Stimulated activated CD4-positive, alpha-beta T cell treated with anti-CD3 and anti-CD28 coated beads, Interleukin-15, amount 100 ng/mL, for 24 hours (primary cell): ENCODE measurements at regions not wholly inside any gene's neighbourhood (a gene's known extent, or its start where the extent isn't known, plus 50 kb on each side); places are given as distances from the start of the nearest gene placed in this dataset.

Source experiments
- DNase-seq: peaks from one replicate; pipeline ENCODE4 v3.0.0-alpha.2; 2020

- no peak for DNase-seq
Measured at GRCh38 chr4:67220861-67221260, 324.4 kb downstream of the CENPC start.

GRCh38 chr4:67218883-67219282 lies 326.4 kb downstream of the CENPC start:
- DNase-seq, result no peak

GRCh38 chr4:67207941-67208441 lies 337.3 kb downstream of the CENPC start:
- no peak for DNase-seq

GRCh38 chr4:67204441-67204840 lies 340.9 kb downstream of the CENPC start:
- DNase-seq, result no peak

GRCh38 chr4:67201334-67201733 lies 344.0 kb downstream of the CENPC start:
- no peak for DNase-seq

GRCh38 chr4:67198727-67199126 lies 346.6 kb downstream of the CENPC start:
- DNase-seq, result no peak

- DNase-seq, result no peak
Measured at GRCh38 chr4:67167849-67168248, 377.5 kb downstream of the CENPC start.

GRCh38 chr4:67162690-67163089 lies 382.6 kb downstream of the CENPC start:
- no peak for DNase-seq

GRCh38 chr4:67161311-67161710 lies 384.0 kb downstream of the CENPC start:
- no peak for DNase-seq

- no peak for DNase-seq
Measured at GRCh38 chr4:67160394-67160793, 384.9 kb downstream of the CENPC start.

- no peak for DNase-seq
Measured at GRCh38 chr4:67158666-67159065, 386.6 kb downstream of the CENPC start.

- no peak for DNase-seq
Measured at GRCh38 chr4:67152976-67153375, 392.3 kb downstream of the CENPC start.

GRCh38 chr4:67151376-67152343 lies 393.6 kb downstream of the CENPC start:
- DNase-seq, result no peak

- no peak for DNase-seq
Measured at GRCh38 chr4:67141586-67141985, 403.7 kb downstream of the CENPC start.

- DNase-seq, result no peak
Measured at GRCh38 chr4:67134616-67135015, 410.7 kb downstream of the CENPC start.

GRCh38 chr4:67133162-67133561 lies 412.1 kb downstream of the CENPC start:
- DNase-seq, result no peak

GRCh38 chr4:67131224-67131623 lies 414.1 kb downstream of the CENPC start:
- no peak for DNase-seq

GRCh38 chr4:67130411-67130810 lies 414.9 kb downstream of the CENPC start:
- DNase-seq, result no peak

GRCh38 chr4:67126570-67126969 lies 418.7 kb downstream of the CENPC start:
- DNase-seq, result no peak

GRCh38 chr4:67125636-67126514 lies 419.4 kb downstream of the CENPC start:
- DNase-seq, result no peak

GRCh38 chr4:67124716-67125115 lies 420.6 kb downstream of the CENPC start:
- DNase-seq, result no peak

- no peak for DNase-seq
Measured at GRCh38 chr4:67122029-67122428, 423.3 kb downstream of the CENPC start.

GRCh38 chr4:67120369-67120768 lies 424.9 kb downstream of the CENPC start:
- no peak for DNase-seq

- DNase-seq, result no peak
Measured at GRCh38 chr4:67109276-67109675, 436.0 kb downstream of the CENPC start.
